H1 (cell line): ENCODE measurements at regions not wholly inside any gene's neighbourhood (a gene's known extent, or its start where the extent isn't known, plus 50 kb on each side); places are given as distances from the start of the nearest gene placed in this dataset.

Experiments used
- CBX5 ChIP-seq: fragments of 300-800, 300-1000 bp; sonication (generic); IDR thresholded peaks from 2 replicates; pipeline ENCODE4 v1.7.1; 2016; ENCODE audit warnings: antibody characterized with exemption, low read length, low read depth
- CHD2 ChIP-seq: IDR thresholded peaks from 2 replicates; pipeline ENCODE4 v1.6.1; 2012; ENCODE audit warnings: low read length, improper control_type of control experiment
- MAFK ChIP-seq: IDR thresholded peaks from 2 replicates; pipeline ENCODE4 v1.6.1; 2012; ENCODE audit warnings: low read depth, mild to moderate bottlenecking, improper control_type of control experiment, low read length
- SP1 ChIP-seq: IDR thresholded peaks from 2 replicates; pipeline ENCODE4 v1.6.1; 2011; ENCODE audit warnings: low read depth, low read length
- SP2 ChIP-seq: IDR thresholded peaks from 2 replicates; pipeline ENCODE4 v1.6.1; 2012; ENCODE audit warnings: mild to moderate bottlenecking, low read length, inconsistent platforms

- TF ChIP-seq MAFK, result no peak
- no peak for TF ChIP-seq SP2
- TF ChIP-seq CBX5, result no peak
- TF ChIP-seq CHD2, result no peak
- no peak for TF ChIP-seq SP1
- TF ChIP-seq, all 59 proteins: peak for 0
Observed at GRCh38 chr11:25453471-25453870, 878.5 kb upstream of the ANO3 start (continued).
